AML-193 (cell line): ENCODE measurements at regions not wholly inside any gene's neighbourhood (a gene's known extent, or its start where the extent isn't known, plus 50 kb on each side); places are given as distances from the start of the nearest gene placed in this dataset.
"Not testable (repeated sequence)": the region's sequence is repeated elsewhere in the genome, so short reads cannot be mapped to it uniquely, and the experiment has no call there.

Source experiments
- DNase-seq, 2 experiments: peaks; one replicate each; lab custom pipeline; 2025; lab: John Stamatoyannopoulos, UW

GRCh38 chr1:29410476-29410875, 174.2 kb downstream of the PTPRU start:
- no peak for DNase-seq

GRCh38 chr1:29409616-29410015, 173.3 kb downstream of the PTPRU start:
- DNase-seq = no peak

GRCh38 chr1:29408831-29409605, 172.7 kb downstream of the PTPRU start:
- no peak for DNase-seq

- no peak for DNase-seq
Measured at GRCh38 chr1:29406814-29407213, 170.5 kb downstream of the PTPRU start.

GRCh38 chr1:29400203-29400602, 163.9 kb downstream of the PTPRU start:
- not testable (repeated sequence) for DNase-seq

GRCh38 chr1:29399465-29399864, 163.1 kb downstream of the PTPRU start:
- no peak for DNase-seq

GRCh38 chr1:29398431-29398830, 162.1 kb downstream of the PTPRU start:
- DNase-seq = no peak

GRCh38 chr1:29397981-29398380, 161.7 kb downstream of the PTPRU start:
- DNase-seq = no peak

- no peak for DNase-seq
Measured at GRCh38 chr1:29397256-29397590, 160.9 kb downstream of the PTPRU start.

- no peak for DNase-seq
Measured at GRCh38 chr1:29396438-29397255, 160.3 kb downstream of the PTPRU start.

GRCh38 chr1:29395736-29396437, 159.6 kb downstream of the PTPRU start:
- DNase-seq = no peak

GRCh38 chr1:29394521-29395225, 158.4 kb downstream of the PTPRU start:
- no peak for DNase-seq

GRCh38 chr1:29393451-29393826, 157.1 kb downstream of the PTPRU start:
- DNase-seq = no peak

GRCh38 chr1:29392486-29393450, 156.4 kb downstream of the PTPRU start:
- no peak for DNase-seq

GRCh38 chr1:29392036-29392435, 155.7 kb downstream of the PTPRU start:
- DNase-seq = no peak

GRCh38 chr1:29391362-29391880, 155.1 kb downstream of the PTPRU start:
- DNase-seq = no peak

- DNase-seq = no peak
Measured at GRCh38 chr1:29390491-29391361, 154.4 kb downstream of the PTPRU start.

- no peak for DNase-seq
Measured at GRCh38 chr1:29390075-29390474, 153.8 kb downstream of the PTPRU start.

- DNase-seq = no peak
Measured at GRCh38 chr1:29389533-29390041, 153.3 kb downstream of the PTPRU start.

- no peak for DNase-seq
Measured at GRCh38 chr1:29388884-29389283, 152.6 kb downstream of the PTPRU start.
